Gastrocnemius medialis (tissue), 4 donors: ENCODE measurements at regions not wholly inside any gene's neighbourhood (a gene's known extent, or its start where the extent isn't known, plus 50 kb on each side); places are given as distances from the start of the nearest gene placed in this dataset.

Experiments used
- CTCF ChIP-seq, 5 experiments: fragments of 450-650 bp in 3 of 5; fragments of 200-600 bp in 2 of 5; sonication (generic) in 2 of 5; IDR thresholded peaks in 4 of 5; conservative IDR thresholded peaks in 1 of 5; 1 replicate in 4 of 5; 2 replicates in 1 of 5; pipeline ENCODE4 v1.5.1; 2016 to 2019; ENCODE audit warnings: antibody characterized with exemption in 5 of 5, mild to moderate bottlenecking in 3 of 5, moderate library complexity in 3 of 5
- POLR2A ChIP-seq, 2 donors: fragments of 450-650 bp; IDR thresholded peaks; one replicate each; pipeline ENCODE4 v1.6.1; 2017; ENCODE audit warnings: antibody characterized with exemption in 2 of 2, mild to moderate bottlenecking in 2 of 2, moderate library complexity in 2 of 2

GRCh38 chr3:84904212-84904611 lies 54.6 kb upstream of the CADM2 start:
- TF ChIP-seq CTCF (IDR thresholded peaks at IDR 0.05 in 4 of 5, conservative IDR thresholded peaks at IDR 0.05 in 1 of 5) (no peak), POLR2A (IDR thresholded peaks at IDR 0.05) (no peak)
